GM12865 (cell line): ENCODE measurements at regions not wholly inside any gene's neighbourhood (a gene's known extent, or its start where the extent isn't known, plus 50 kb on each side); places are given as distances from the start of the nearest gene placed in this dataset.
"Not testable (repeated sequence)": the region's sequence is repeated elsewhere in the genome, so short reads cannot be mapped to it uniquely, and the experiment has no call there.

Experiments used
- DNase-seq: peaks from one replicate; pipeline ENCODE4 v3.0.0; 2010; ENCODE audit warnings: low read depth
- H3K4me3 ChIP-seq: 2 replicates; pipeline ENCODE4 v1.5.1; 2011; ENCODE audit warnings: mild to moderate bottlenecking, low read depth, low read length, control low read depth
- CTCF ChIP-seq: IDR thresholded peaks from 2 replicates; pipeline ENCODE4 v1.5.1; 2011; ENCODE audit warnings: low read length, control low read depth, low read depth, inconsistent platforms; ENCODE audit not compliant: insufficient read depth; ENCODE audit errors: missing control alignments

- DNase-seq = no peak
- no peak for TF ChIP-seq CTCF
- no peak overlapping the region for H3K4me3 ChIP-seq
Measured at GRCh38 chr21:30028537-30028936, 88.7 kb upstream of the GRIK1 start.

- H3K4me3 ChIP-seq = no peak overlapping the region
- DNase-seq = no peak
- TF ChIP-seq CTCF = no peak
Measured at GRCh38 chr21:30027986-30028385, 88.2 kb upstream of the GRIK1 start.

- DNase-seq, H3K4me3 ChIP-seq: not testable (repeated sequence)
Measured at GRCh38 chr21:30023056-30023455, 83.3 kb upstream of the GRIK1 start.

GRCh38 chr21:30014886-30015285 is 75.1 kb upstream of the GRIK1 start:
- no peak for TF ChIP-seq CTCF
- no peak overlapping the region for H3K4me3 ChIP-seq
- DNase-seq = no peak

GRCh38 chr21:29991624-29992023 is 51.8 kb upstream of the GRIK1 start:
- no peak overlapping the region for H3K4me3 ChIP-seq
- no peak for TF ChIP-seq CTCF
- DNase-seq = no peak

GRCh38 chr21:29989634-29990234 is 49.9 kb upstream of the GRIK1 start:
- no peak for TF ChIP-seq CTCF
- H3K4me3 ChIP-seq = no peak overlapping the region
- no peak for DNase-seq
